GM12878 (cell line): ENCODE measurements at regions not wholly inside any gene's neighbourhood (a gene's known extent, or its start where the extent isn't known, plus 50 kb on each side); places are given as distances from the start of the nearest gene placed in this dataset.
A peak's percentile ranks its signal among the peaks of the same experiment; 100 is the strongest.

Source experiments
- ATAC-seq: fragments of 200-7000 bp; cut with Tn5 transposase; 3 replicates; pipeline ENCODE4 v1.9.1; 2020; ENCODE audit warnings: mild to moderate bottlenecking, moderate library complexity
- BruUV-seq: library from RNA; stranded (reverse); fragments of 400-500 nt; replicated peaks from 2 replicates; lab custom pipeline; 2021; lab: Mats Ljungman, UMichigan
- CTCF ChIA-PET: fragments of 300-600 bp; sonication (Branson Sonifier 250); formaldehyde crosslinking; extraction: SDS; loops from one replicate; lab custom pipeline; 2021; ENCODE audit warnings: inconsistent platforms; lab: Yijun Ruan, JAX
- POLR2A ChIA-PET: fragments of 350-600 bp; formaldehyde crosslinking; extraction: SDS; loops from one replicate; lab custom pipeline; 2021; ENCODE audit warnings: inconsistent platforms; lab: Charles Lee
- RAD21 ChIA-PET: fragments of 300-600 bp; sonication (Branson Sonifier 250); formaldehyde crosslinking; loops from one replicate; lab custom pipeline; 2023; ENCODE audit warnings: antibody characterized with exemption; ENCODE audit not compliant: unreplicated experiment; lab: Charles Lee
- SMC1A ChIA-PET: fragments of 300-600 bp; sonication (Branson Sonifier 250); formaldehyde crosslinking; loops from one replicate; lab custom pipeline; 2023; ENCODE audit not compliant: unreplicated experiment, uncharacterized antibody; lab: Charles Lee
- DNase-seq: peaks from one replicate; pipeline ENCODE4 v3.0.0-alpha.2; 2011; ENCODE audit warnings: low read depth, low spot score
- FAIRE-seq: peaks from 3 replicates; lab custom pipeline; 2011; peaks lifted over from hg19 to GRCh38; lab: Jason Lieb, UNC
- H2AFZ ChIP-seq: 2 replicates; pipeline ENCODE4 v1.6.0; 2011; ENCODE audit warnings: low read depth, low read length, control low read depth; ENCODE audit not compliant: control insufficient read depth
- H3K27ac ChIP-seq: 2 replicates; pipeline ENCODE4 v1.5.1; 2011; ENCODE audit warnings: control low read depth; ENCODE audit not compliant: control insufficient read depth, insufficient read depth
- H3K27me3 ChIP-seq, 2 experiments: replicated peaks in 1 of 2; 2 replicates each; pipeline versions ENCODE4 v1.6.0 to v1.6.1; 2011; ENCODE audit warnings: low read length in 1 of 2; ENCODE audit not compliant: control insufficient read depth in 2 of 2, insufficient read depth in 2 of 2
- H3K36me3 ChIP-seq, 2 experiments: 2 replicates each; pipeline ENCODE4 v1.5.1; 2011; ENCODE audit warnings: low read length in 1 of 2; ENCODE audit not compliant: control insufficient read depth in 2 of 2, insufficient read depth in 2 of 2
- H3K4me1 ChIP-seq: 2 replicates; pipeline ENCODE4 v1.6.1; 2011; ENCODE audit warnings: mild to moderate bottlenecking, low read length, moderate library complexity, mixed read lengths; ENCODE audit not compliant: control insufficient read depth, insufficient read depth
- H3K4me2 ChIP-seq: 2 replicates; pipeline ENCODE4 v1.6.0; 2011; ENCODE audit warnings: control low read depth; ENCODE audit not compliant: control insufficient read depth, insufficient read depth
- H3K4me3 ChIP-seq: fragments of 200-600 bp; sonication (generic); 2 replicates; pipeline ENCODE4 v1.5.1; 2016
- H3K79me2 ChIP-seq: 2 replicates; pipeline ENCODE4 v1.6.0; 2011; ENCODE audit warnings: low read length; ENCODE audit not compliant: control insufficient read depth, insufficient read depth
- H3K9ac ChIP-seq: 2 replicates; pipeline ENCODE4 v1.8.0; 2011; ENCODE audit warnings: low read length, control low read depth, mixed read lengths; ENCODE audit not compliant: control insufficient read depth, insufficient read depth
- H3K9me3 ChIP-seq: replicated peaks from 3 replicates; pipeline ENCODE4 v1.5.1; 2011; ENCODE audit warnings: mild to moderate bottlenecking, low read length; ENCODE audit not compliant: control insufficient read depth, insufficient read depth
- H4K20me1 ChIP-seq: 2 replicates; pipeline ENCODE4 v1.6.0; 2011; ENCODE audit not compliant: control insufficient read depth, insufficient read depth
- CBFB ChIP-seq: IDR thresholded peaks from 2 replicates; pipeline ENCODE4 v1.6.1; 2016; ENCODE audit warnings: antibody characterized with exemption, low read depth
- EGR1 ChIP-seq, 2 experiments: IDR thresholded peaks; 1 replicate in 1 of 2; 2 replicates in 1 of 2; pipeline ENCODE4 v1.6.1; 2011 to 2012; ENCODE audit warnings: low read depth in 2 of 2, low read length in 2 of 2, borderline replicate concordance in 1 of 2, mild to moderate bottlenecking in 1 of 2, moderate library complexity in 1 of 2
- MLLT1 ChIP-seq: fragments of 450-650 bp; IDR thresholded peaks from 2 replicates; pipeline ENCODE4 v1.6.1; 2016; ENCODE audit warnings: mild to moderate bottlenecking
- NBN ChIP-seq: fragments of 450-650 bp; IDR thresholded peaks from 2 replicates; pipeline ENCODE4 v1.6.1; 2016
- NFXL1 ChIP-seq: fragments of 450-650 bp; IDR thresholded peaks from 2 replicates; pipeline ENCODE4 v1.6.1; 2017; ENCODE audit warnings: antibody characterized with exemption, mild to moderate bottlenecking, borderline replicate concordance
- RCOR1 ChIP-seq: conservative IDR thresholded peaks from 2 replicates; pipeline ENCODE4 v1.6.1; 2012; ENCODE audit warnings: low read depth, low read length, improper control_type of control experiment
- RFX5 ChIP-seq: IDR thresholded peaks from 2 replicates; pipeline ENCODE4 v1.6.1; 2011; ENCODE audit warnings: low read depth, low read length, improper control_type of control experiment
- RUNX3 ChIP-seq: IDR thresholded peaks from 2 replicates; pipeline ENCODE4 v1.6.1; 2012; ENCODE audit warnings: low read length, inconsistent platforms
- SUZ12 ChIP-seq: fragments of 200-600 bp; sonication (generic); IDR thresholded peaks from one replicate; pipeline ENCODE4 v1.6.1; 2018; ENCODE audit warnings: antibody characterized with exemption, mild to moderate bottlenecking; ENCODE audit not compliant: unreplicated experiment
- TCF7 ChIP-seq: IDR thresholded peaks from 2 replicates; pipeline ENCODE4 v1.6.1; 2014; ENCODE audit warnings: antibody characterized with exemption, borderline replicate concordance
- USF2 ChIP-seq: IDR thresholded peaks from 2 replicates; pipeline ENCODE4 v1.6.1; 2011; ENCODE audit warnings: low read depth, low read length, improper control_type of control experiment, borderline replicate concordance
- ZNF207 ChIP-seq: fragments of 450-650 bp; IDR thresholded peaks from 2 replicates; pipeline ENCODE4 v1.6.1; 2014; ENCODE audit warnings: antibody characterized with exemption, mild to moderate bottlenecking, borderline replicate concordance
- WGBS: methylation state at CpG from one replicate; pipeline ENCODE4 v1.1.6; 2016; ENCODE audit warnings: low lambda C conversion rate; ENCODE audit not compliant: insufficient replicate concordance, insufficient coverage; ENCODE audit errors: missing lambda C conversion rate; 5-methylcytosine and 5-hydroxymethylcytosine counted together
- in situ Hi-C: fragments of 300-500 bp; cut with MboI; formaldehyde crosslinking; loops from 9 replicates; pipeline ENCODE4 v1.14.3; 2018; ENCODE audit warnings: mixed read lengths
- intact Hi-C: fragments of 100-400 bp; cut with micrococcal nuclease; formaldehyde crosslinking; loops from one replicate; pipeline ENCODE4 v1.14.2; 2022; ENCODE audit not compliant: unreplicated experiment
- TF ChIP-seq, protein P1 (sequence below): fragments of 450-650 bp; formaldehyde crosslinking; IDR thresholded peaks from 2 replicates; pipeline ENCODE4 v1.4.0; 2022; ENCODE audit warnings: mild to moderate bottlenecking, moderate library complexity

DNA sequence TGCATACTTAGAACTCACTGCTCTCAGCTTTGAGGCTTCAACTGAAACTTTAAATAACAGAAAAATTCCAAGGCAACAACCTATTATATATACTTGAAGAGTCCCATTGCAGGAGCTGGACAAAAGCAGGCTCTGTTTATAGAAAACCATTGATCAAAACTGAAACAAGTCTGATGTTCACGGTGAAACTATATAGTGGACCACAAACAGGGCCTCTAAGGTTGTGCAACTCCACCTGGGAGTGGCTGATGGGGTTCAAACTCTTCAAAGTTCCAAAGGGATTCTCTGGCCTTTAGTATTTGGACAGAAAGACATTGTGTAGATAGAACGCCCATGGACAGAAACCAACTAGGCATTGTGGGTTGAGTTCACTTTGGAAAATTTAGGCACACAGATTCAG is 140.3 kb downstream of the ZC3H11B start:
- CTCF ChIA-PET: interaction anchor here (0.9 kb wide), 1 partner anchor 10 kb away, joined by 3 read pairs; no protein-coding TSS in a partner anchor
- Histone ChIP-seq H4K20me1 (no peaks in the 10 kb centered on the region), H3K79me2 (no peaks in the 10 kb centered on the region), H3K9ac (no peak overlapping the region)
- no peak for DNase-seq
- TF ChIP-seq SUZ12 (no peak), RUNX3 (peak; percentile 33)
- TF ChIP-seq, all 136 proteins: peak for 1
- Histone ChIP-seq H3K4me1 (peaks cover 18% of the 10 kb centered on the region), H3K4me2 (no peak overlapping the region), H3K9me3 (no peaks in the 10 kb centered on the region; the same call in 2 of the 3 replicates), H2AFZ (no peak overlapping the region), H3K27me3 (no peaks in the 10 kb centered on the region), H3K27ac (no peak overlapping the region), H3K36me3 (no peaks in the 10 kb centered on the region), H3K4me3 (no peak overlapping the region)
- FAIRE-seq: no peak
- SMC1A ChIA-PET: no interaction called here
- RAD21 ChIA-PET: no interaction called here
- intact Hi-C loops (no loop called here), in situ Hi-C loops (no loop called here)
- WGBS: 52% methylated on average over 2 of the region's 2 CpGs
- POLR2A ChIA-PET: no interaction called here
- no TSS peak for BruUV-seq
- ATAC-seq: peak; percentile 46

- ATAC-seq (no peak), DNase-seq (no peak), FAIRE-seq (no peak)
- 32% methylated on average over 2 of the region's 2 CpGs for WGBS
- H3K27me3 ChIP-seq: no peaks in the 10 kb centered on the region
- H3K4me1 ChIP-seq: peaks cover 18% of the 10 kb centered on the region; the same call in 1 of the 2 replicates
- no peak overlapping the region for H3K4me2 ChIP-seq
- in situ Hi-C loops: no loop called here
- no TSS peak for BruUV-seq
- ChIA-PET POLR2A (no interaction called here), SMC1A (interaction anchor here (1.0 kb wide), 1 partner anchor 47 kb away, joined by 3 read pairs; no protein-coding TSS in a partner anchor), CTCF (no interaction called here), RAD21 (no interaction called here)
- intact Hi-C loops: loop anchor here (10.0 kb wide), 1 partner anchor 97 kb away; no protein-coding TSS in a partner anchor
- no peak overlapping the region for H3K4me3 ChIP-seq
- H2AFZ ChIP-seq: no peak overlapping the region
- H3K79me2 ChIP-seq: no peaks in the 10 kb centered on the region
- H3K9me3 ChIP-seq: no peaks in the 10 kb centered on the region; the same call in 2 of the 3 replicates
- H3K9ac ChIP-seq: no peak overlapping the region
- H4K20me1 ChIP-seq: no peaks in the 10 kb centered on the region
- H3K27ac ChIP-seq: no peak overlapping the region
- no peaks in the 10 kb centered on the region for H3K36me3 ChIP-seq
- TF ChIP-seq ZNF207 (no peak), SUZ12 (no peak), EGR1 (IDR thresholded peaks at IDR 0.05; ENCODE audit: borderline replicate concordance in 1 of 2, low read depth in 2 of 2, low read length in 2 of 2) (no peak), CBFB (no peak), TCF7 (no peak), NFXL1 (no peak), MLLT1 (no peak), NBN (no peak), RFX5 (no peak), RCOR1 (no peak), USF2 (no peak)
- TF ChIP-seq, protein P1, sequence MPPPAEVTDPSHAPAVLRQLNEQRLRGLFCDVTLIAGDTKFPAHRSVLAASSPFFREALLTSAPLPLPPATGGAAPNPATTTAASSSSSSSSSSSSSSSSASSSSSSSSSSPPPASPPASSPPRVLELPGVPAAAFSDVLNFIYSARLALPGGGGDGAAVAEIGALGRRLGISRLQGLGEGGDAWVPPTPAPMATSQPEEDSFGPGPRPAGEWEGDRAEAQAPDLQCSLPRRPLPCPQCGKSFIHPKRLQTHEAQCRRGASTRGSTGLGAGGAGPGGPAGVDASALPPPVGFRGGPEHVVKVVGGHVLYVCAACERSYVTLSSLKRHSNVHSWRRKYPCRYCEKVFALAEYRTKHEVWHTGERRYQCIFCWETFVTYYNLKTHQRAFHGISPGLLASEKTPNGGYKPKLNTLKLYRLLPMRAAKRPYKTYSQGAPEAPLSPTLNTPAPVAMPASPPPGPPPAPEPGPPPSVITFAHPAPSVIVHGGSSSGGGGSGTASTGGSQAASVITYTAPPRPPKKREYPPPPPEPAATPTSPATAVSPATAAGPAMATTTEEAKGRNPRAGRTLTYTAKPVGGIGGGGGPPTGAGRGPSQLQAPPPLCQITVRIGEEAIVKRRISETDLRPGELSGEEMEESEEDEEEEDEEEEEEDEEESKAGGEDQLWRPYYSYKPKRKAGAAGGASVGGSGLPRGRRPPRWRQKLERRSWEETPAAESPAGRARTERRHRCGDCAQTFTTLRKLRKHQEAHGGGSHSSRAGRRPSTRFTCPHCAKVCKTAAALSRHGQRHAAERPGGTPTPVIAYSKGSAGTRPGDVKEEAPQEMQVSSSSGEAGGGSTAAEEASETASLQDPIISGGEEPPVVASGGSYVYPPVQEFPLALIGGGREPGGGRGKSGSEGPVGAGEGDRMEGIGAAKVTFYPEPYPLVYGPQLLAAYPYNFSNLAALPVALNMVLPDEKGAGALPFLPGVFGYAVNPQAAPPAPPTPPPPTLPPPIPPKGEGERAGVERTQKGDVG (CRISPR knock-in tag): no peak
These were observed 145.4 kb downstream of the ZC3H11B start for GRCh38 chr1:219467524-219467923.
